Natural killer cell treated with Interleukin-12 subunit alpha and Interleukin-12 subunit beta and Interleukin-15 and Interleukin-18, amount 100 ng/mL, for 72 hours (primary cell): ENCODE measurements at regions not wholly inside any gene's neighbourhood (a gene's known extent, or its start where the extent isn't known, plus 50 kb on each side); places are given as distances from the start of the nearest gene placed in this dataset.
"Not testable (repeated sequence)": the region's sequence is repeated elsewhere in the genome, so short reads cannot be mapped to it uniquely, and the experiment has no call there.

Source experiments
- ATAC-seq, 2 donors: fragments of 150-1000 bp; cut with Tn5 transposase in 1 of 2; sonication (Bioruptor Pico), chemical (Tn5 transposase) in 1 of 2; 2 replicates each; pipeline ENCODE4 v1.10.0; 2021
- DNase-seq: peaks from one replicate; pipeline ENCODE4 v3.0.0; 2022; ENCODE audit warnings: low spot score
- H3K27ac Mint-ChIP-seq, 2 donors: 1 replicate in 1 of 2; 2 replicates in 1 of 2; pipeline ENCODE4 v1.8.0; 2022; ENCODE audit warnings: mixed read lengths in 2 of 2, mild to moderate bottlenecking in 1 of 2, moderate library complexity in 1 of 2
- H3K27me3 Mint-ChIP-seq, 2 donors: 1 replicate in 1 of 2; 2 replicates in 1 of 2; pipeline ENCODE4 v1.8.0; 2022; ENCODE audit warnings: mixed read lengths in 2 of 2
- H3K36me3 Mint-ChIP-seq: one replicate; pipeline ENCODE4 v1.8.0; 2022; ENCODE audit warnings: mixed read lengths
- H3K4me1 Mint-ChIP-seq, 2 donors: 1 replicate in 1 of 2; 2 replicates in 1 of 2; pipeline ENCODE4 v1.8.0; 2022; ENCODE audit warnings: low read depth in 2 of 2, mixed read lengths in 2 of 2, mild to moderate bottlenecking in 1 of 2
- H3K4me3 Mint-ChIP-seq: one replicate; pipeline ENCODE4 v1.8.0; 2022; ENCODE audit warnings: mixed read lengths
- H3K9me3 Mint-ChIP-seq: 2 replicates; pipeline ENCODE4 v1.8.0; 2022; ENCODE audit warnings: mixed read lengths

DNA sequence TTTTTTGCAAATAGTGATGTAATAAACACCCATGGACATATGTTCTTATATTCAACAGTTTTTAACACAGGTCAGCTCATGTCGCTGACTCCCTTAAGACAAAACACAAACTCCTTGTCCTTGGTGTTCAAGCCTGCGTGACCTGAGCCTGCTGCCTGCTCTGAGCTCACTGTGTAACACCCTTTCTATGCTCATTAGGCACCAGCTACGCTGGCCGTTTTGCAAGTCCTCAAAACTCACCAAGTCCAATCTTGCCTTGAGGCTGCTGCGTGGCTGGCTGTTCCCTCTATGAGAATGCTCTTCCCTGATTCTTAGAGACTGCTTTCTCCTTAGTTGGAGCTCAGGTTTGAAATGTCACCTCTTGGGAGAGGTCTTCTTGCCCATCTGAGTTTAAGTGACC is 100.5 kb upstream of the GLI2 start:
- Mint-ChIP-seq H3K27ac (no peak overlapping the region), H3K9me3 (no peaks in the 10 kb centered on the region), H3K4me3 (no peak overlapping the region), H3K4me1 (no peaks in the 10 kb centered on the region), H3K36me3 (no peaks in the 10 kb centered on the region), H3K27me3 (peaks cover 4 to 12% of the 10 kb centered on the region in 2 donors)
- DNase-seq (no peak), ATAC-seq (no peak)

DNA sequence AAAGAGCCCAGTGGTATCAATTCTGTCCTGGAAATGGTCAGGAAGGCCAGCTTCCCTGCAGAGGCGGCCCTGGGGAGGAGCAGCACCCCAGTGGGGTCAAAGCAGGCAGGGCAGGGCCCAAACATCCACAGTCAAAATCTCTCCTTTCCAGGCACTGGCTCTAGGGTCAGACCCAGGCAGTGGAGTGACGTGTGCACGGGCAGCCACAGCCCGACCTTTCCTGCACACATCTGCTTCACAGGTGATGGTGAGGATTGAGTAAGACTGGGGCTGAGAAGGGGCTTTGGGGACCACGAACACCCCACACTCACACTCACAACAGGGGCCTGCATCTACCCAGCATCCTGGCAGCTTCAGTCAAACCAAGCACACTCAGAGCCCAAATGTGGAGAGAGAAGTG is 97.8 kb upstream of the GLI2 start:
- H3K9me3 Mint-ChIP-seq, result no peaks in the 10 kb centered on the region

DNA sequence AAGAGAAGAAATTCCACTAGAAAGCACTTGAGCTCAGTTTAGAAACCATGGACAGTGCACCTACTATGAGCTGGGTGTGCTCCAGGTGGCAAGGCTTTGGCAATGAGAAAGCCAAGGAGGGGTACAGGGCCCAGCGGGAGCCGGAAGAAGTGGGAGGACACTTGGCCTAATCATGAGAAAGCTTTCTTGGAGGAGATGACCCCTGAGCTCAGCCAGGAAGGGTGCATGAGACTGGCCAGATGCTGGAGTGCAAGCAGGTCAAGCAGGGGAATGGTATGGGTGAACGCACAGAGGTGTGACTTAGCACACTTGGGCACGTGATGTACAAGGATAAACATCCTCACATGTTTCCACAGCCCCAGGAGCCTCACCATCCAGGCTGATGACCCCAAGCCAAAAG is 97.2 kb upstream of the GLI2 start:
- Mint-ChIP-seq H3K27ac (no peak overlapping the region), H3K4me1 (no peaks in the 10 kb centered on the region), H3K36me3 (no peaks in the 10 kb centered on the region), H3K27me3 (peaks cover 19 to 20% of the 10 kb centered on the region in 2 donors), H3K4me3 (no peak overlapping the region), H3K9me3 (no peaks in the 10 kb centered on the region)
- DNase-seq (no peak), ATAC-seq (no peak)

More for the DNA sequence above, 97.8 kb upstream of the GLI2 start:
- H3K36me3 Mint-ChIP-seq, result no peaks in the 10 kb centered on the region
- H3K27me3 Mint-ChIP-seq, result peaks cover 19 to 20% of the 10 kb centered on the region in 2 donors
- H3K27ac Mint-ChIP-seq, result no peak overlapping the region
- no peak overlapping the region for H3K4me3 Mint-ChIP-seq
- ATAC-seq, result no peak
- H3K4me1 Mint-ChIP-seq, result no peaks in the 10 kb centered on the region
- no peak for DNase-seq

DNA sequence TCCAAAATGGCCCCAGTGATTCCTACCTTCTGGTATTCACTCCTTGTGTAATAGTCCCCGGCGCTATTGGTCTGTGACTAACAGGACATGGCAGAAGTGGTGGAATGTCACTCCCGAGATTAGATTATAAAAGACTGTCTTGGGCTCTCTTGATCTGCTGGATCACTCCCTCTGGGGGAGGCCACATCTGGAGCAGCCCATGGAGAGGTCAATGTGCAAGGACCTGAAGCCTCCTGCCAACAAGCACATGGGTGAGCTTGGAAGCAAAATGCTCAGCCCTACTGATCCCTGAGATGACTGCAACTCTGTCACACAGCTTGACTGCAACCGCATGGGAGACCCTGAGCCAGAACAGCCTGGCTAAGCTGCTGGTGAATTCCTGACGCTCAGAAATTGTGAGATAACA is 94.3 kb upstream of the GLI2 start:
- Mint-ChIP-seq H3K27me3 (peaks cover 20 to 22% of the 10 kb centered on the region in 2 donors), H3K27ac (no peak overlapping the region), H3K9me3 (no peaks in the 10 kb centered on the region), H3K36me3 (no peaks in the 10 kb centered on the region), H3K4me3 (no peak overlapping the region), H3K4me1 (no peaks in the 10 kb centered on the region)
- no peak for DNase-seq
- no peak for ATAC-seq

DNA sequence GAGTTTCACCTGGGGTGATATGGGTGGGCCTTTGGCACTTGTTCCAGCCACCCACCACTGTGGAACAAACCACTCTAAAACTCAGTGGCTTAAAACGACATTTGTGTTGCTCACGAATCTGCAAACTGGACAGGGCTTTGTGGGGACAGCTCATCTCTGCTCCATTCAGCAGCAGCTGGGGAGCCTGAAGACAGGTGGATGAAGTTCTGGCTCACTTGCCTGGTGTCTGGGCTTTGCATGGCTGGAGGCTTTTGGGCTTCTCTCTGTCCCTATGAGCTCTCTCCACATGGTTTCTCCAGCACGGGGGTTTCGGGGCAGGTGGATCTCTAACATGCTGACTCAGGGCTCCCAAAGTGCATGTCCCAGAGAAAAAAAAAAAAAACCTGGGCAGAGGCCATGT is 93.0 kb upstream of the GLI2 start:
- ATAC-seq (no peak), DNase-seq (no peak)
- Mint-ChIP-seq H3K9me3 (no peaks in the 10 kb centered on the region), H3K4me3 (no peak overlapping the region), H3K27ac (no peak overlapping the region), H3K36me3 (no peaks in the 10 kb centered on the region), H3K27me3 (peaks cover 19 to 20% of the 10 kb centered on the region in 2 donors), H3K4me1 (no peaks in the 10 kb centered on the region)

DNA sequence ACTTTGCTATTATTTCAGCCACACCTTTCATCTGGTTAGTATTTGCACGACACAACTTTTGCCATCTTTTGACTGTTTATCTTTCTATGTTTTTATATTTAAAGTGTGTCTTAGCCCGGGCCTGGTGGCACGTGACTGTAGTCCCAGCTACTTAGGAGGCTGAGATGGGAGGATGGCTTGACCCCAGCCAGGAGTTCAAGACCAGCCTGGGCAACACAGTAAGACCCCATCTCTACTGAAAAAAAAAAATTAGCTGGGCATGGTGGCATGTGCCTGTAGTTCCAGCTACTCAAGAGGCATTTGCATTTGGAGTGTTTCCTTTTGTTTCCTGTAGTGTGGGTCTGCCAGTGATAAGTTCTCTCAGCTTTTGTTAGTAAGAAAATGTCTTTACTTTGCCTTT is 88.7 kb upstream of the GLI2 start:
- H3K36me3 Mint-ChIP-seq, result peaks cover 10% of the 10 kb centered on the region
- H3K27me3 Mint-ChIP-seq, result peaks cover 7 to 18% of the 10 kb centered on the region in 2 donors
- H3K9me3 Mint-ChIP-seq, result peaks cover 12% of the 10 kb centered on the region
- DNase-seq, result no peak
- no peaks in the 10 kb centered on the region for H3K4me1 Mint-ChIP-seq
- no peak overlapping the region for H3K27ac Mint-ChIP-seq
- H3K4me3 Mint-ChIP-seq, result no peak overlapping the region
- no peak for ATAC-seq

DNA sequence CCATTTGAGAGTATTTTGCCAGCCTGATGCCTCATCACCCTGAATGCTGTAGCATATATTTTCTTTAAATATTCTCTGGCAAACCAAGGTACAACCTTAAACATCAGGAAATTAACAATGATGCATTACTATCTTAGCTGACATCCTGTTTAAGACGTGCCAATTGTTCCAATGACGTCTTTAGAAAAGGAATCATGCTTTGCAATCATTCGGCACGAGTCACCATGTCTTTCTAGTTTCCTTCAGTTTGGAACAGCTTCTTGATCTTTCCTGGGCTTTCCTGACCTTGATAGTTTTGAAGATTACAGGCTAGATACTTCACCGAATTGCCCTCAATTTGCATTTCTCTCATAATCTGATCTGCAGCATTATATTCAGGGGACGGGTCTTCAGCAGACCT is 88.2 kb upstream of the GLI2 start:
- Mint-ChIP-seq H3K4me1 (no peaks in the 10 kb centered on the region), H3K9me3 (peaks cover 12% of the 10 kb centered on the region), H3K27ac (no peak overlapping the region), H3K4me3 (no peak overlapping the region), H3K36me3 (peaks cover 10% of the 10 kb centered on the region), H3K27me3 (peaks cover 3 to 13% of the 10 kb centered on the region in 2 donors)
- DNase-seq, result no peak
- ATAC-seq, result no peak

DNA sequence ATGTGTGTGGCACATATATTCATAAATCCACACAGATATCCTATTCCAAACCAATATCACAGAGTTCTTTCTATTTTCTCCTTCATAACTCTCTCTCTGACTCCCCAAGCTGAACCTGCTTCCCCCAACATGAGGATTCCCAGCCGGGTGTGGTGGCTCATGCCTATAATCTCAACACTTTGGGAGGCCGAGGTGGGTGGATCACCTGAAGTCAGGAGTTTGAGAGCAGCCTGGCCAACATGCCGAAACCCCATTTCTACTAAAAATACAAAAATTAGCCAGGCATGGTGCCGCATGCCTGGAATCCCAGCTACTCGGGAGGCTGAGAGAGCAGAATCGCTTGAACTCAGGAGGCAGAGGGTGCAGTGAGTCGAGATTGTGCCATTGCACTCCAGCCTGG is 86.3 kb upstream of the GLI2 start:
- H3K4me3 Mint-ChIP-seq, H3K27ac Mint-ChIP-seq, DNase-seq, H3K4me1 Mint-ChIP-seq, ATAC-seq, H3K36me3 Mint-ChIP-seq: not testable (repeated sequence)
- Mint-ChIP-seq H3K9me3 (peaks cover 12% of the 10 kb centered on the region), H3K27me3 (peaks cover 8 to 20% of the 10 kb centered on the region in 2 donors)

DNA sequence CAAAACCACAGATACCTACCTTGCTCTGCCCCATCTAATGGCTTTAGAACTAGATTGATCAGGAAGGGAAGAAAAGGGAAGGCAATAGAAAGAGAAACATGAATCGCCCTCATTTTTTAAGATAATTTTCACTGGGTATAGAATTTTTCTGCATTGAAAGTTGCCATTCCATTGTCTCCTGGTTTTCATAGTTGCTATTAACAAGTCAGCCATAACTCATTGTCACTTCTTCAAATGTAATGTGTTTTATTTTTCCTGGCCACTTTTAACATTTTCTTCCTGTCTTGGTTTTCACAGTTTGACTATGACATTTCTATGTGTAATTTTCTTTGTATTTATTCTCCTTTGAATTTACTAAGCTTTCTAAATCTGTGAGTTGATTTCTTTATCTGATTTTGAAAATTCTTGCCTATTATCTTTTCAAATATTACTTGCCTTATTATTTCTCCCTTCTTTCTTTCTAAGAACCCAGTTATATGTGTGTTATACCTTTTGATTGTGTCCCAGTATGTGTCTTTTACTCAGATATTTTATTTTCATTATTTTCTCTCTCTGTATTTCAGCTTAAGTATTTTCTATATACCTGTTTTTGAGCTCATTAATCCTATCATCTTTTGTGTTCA is 85.5 kb upstream of the GLI2 start:
- Mint-ChIP-seq H3K27ac (no peak overlapping the region), H3K36me3 (peaks cover 10% of the 10 kb centered on the region), H3K4me3 (no peak overlapping the region), H3K27me3 (peaks cover 8 to 23% of the 10 kb centered on the region in 2 donors), H3K9me3 (peaks cover 12% of the 10 kb centered on the region), H3K4me1 (no peaks in the 10 kb centered on the region)
- DNase-seq (no peak), ATAC-seq (no peak)

DNA sequence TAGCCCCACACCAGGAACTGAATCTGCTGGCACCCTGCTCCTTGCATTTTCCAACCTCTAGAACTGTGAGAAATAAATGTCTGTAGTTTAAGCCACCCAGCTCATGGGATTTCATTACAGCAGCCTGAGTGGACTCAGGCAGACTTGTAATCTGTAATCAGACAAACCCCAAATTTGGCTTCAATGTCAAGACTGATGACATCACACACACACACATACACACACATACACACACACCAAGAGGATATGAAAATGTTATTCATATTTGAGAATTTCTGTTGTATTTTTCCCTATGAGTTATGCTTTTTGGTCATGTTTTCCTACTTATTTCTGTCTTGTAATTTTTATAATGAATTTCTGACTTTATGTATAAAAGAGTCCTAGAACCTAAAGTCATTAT is 83.8 kb upstream of the GLI2 start:
- Mint-ChIP-seq H3K4me3 (no peak overlapping the region), H3K27me3 (peaks cover 15 to 28% of the 10 kb centered on the region in 2 donors), H3K9me3 (peaks cover 12% of the 10 kb centered on the region), H3K36me3 (peaks cover 10% of the 10 kb centered on the region), H3K27ac (no peak overlapping the region), H3K4me1 (no peaks in the 10 kb centered on the region)
- no peak for ATAC-seq
- DNase-seq, result no peak

DNA sequence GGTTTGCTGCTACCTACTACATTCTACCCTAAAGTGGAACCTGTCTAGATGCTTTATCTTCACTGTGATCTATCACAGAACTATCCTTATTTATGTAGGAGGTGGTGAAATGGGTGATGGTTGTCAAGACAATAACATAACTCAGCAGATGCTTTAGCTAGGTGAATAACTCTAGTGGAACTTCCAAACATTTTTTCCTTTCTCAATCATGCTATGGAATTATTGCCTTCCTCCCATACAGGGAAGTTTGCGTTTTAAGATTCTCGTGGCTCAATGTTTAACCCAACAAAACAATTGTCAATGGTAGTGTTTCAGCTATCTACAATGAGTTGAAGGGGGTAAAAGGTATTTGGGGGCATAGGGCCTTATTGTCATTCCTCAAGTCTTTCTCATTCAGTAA is 82.6 kb upstream of the GLI2 start:
- H3K27ac Mint-ChIP-seq, result no peak overlapping the region
- ATAC-seq (no peak), DNase-seq (no peak)
- peaks cover 15 to 30% of the 10 kb centered on the region in 2 donors for H3K27me3 Mint-ChIP-seq
- H3K9me3 Mint-ChIP-seq, result peaks cover 12% of the 10 kb centered on the region
- H3K4me3 Mint-ChIP-seq, result no peak overlapping the region
- H3K36me3 Mint-ChIP-seq, result peaks cover 10% of the 10 kb centered on the region
- no peaks in the 10 kb centered on the region for H3K4me1 Mint-ChIP-seq

DNA sequence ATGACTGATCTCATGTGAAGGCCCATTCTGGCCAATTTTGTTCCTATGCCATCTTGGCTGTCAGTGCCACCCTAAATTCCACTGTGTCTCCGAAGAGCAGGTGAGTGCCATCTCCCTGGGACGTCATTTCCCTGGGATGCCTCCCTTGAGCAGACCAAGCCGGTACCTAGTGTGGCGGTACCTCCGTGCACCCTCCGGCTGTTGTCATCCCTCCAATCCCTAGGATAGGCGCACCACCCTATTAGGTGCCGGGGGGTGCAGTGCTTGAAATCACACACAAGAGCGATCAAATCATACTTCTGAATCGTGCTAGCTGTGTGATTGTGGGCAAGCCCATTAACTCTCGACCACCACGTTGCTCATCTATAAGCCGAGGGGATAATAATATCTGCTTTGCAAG is 81.8 kb upstream of the GLI2 start:
- H3K27me3 Mint-ChIP-seq, result peaks cover 15 to 32% of the 10 kb centered on the region in 2 donors
- no peak overlapping the region for H3K27ac Mint-ChIP-seq
- no peaks in the 10 kb centered on the region for H3K4me1 Mint-ChIP-seq
- peaks cover 12% of the 10 kb centered on the region for H3K9me3 Mint-ChIP-seq
- DNase-seq (no peak), ATAC-seq (no peak)
- peaks cover 10% of the 10 kb centered on the region for H3K36me3 Mint-ChIP-seq
- no peak overlapping the region for H3K4me3 Mint-ChIP-seq

DNA sequence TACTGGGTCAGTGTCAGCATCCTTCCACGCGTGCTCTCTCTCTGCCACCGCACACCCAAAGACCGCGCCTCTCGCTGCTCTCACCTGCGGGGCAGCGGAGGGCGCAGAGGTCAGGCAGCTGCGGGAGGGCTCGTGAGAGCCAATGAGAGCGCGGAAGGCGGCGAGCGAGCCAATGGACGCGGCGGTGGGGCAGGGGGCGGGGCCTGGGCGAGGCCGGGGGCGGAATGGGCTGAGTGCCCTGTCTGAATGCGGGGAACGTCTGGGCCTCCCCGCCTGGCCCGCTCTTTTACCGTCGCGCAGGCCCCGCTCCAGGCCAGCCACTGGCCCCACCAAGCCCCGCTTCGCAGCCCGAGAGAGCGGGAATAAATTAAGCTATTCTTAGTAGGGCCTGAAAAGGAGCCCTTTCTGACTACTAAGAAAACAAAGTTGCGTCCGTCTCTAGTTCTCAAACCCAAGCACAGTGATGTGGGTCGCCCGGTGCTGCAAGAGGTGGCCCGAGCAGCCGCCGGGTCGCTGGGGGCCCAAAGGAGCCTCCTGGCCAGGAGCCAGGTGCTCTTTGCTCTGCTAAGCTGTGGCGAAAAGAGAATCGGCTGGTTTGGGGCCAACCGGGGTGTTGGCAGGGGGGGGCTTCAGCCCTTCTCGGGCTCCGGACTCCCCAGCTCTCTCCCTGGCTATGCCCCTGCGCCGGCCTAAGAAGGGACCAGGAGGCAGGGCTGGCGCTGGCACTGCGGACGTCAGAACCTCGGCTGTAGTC is 81.1 kb upstream of the GLI2 start:
- Mint-ChIP-seq H3K27me3 (peaks cover 15 to 36% of the 10 kb centered on the region in 2 donors), H3K36me3 (peaks cover 10% of the 10 kb centered on the region), H3K27ac (no peak overlapping the region), H3K4me3 (no peak overlapping the region), H3K9me3 (peaks cover 12% of the 10 kb centered on the region), H3K4me1 (no peaks in the 10 kb centered on the region)
- no peak for ATAC-seq
- DNase-seq, result no peak

DNA sequence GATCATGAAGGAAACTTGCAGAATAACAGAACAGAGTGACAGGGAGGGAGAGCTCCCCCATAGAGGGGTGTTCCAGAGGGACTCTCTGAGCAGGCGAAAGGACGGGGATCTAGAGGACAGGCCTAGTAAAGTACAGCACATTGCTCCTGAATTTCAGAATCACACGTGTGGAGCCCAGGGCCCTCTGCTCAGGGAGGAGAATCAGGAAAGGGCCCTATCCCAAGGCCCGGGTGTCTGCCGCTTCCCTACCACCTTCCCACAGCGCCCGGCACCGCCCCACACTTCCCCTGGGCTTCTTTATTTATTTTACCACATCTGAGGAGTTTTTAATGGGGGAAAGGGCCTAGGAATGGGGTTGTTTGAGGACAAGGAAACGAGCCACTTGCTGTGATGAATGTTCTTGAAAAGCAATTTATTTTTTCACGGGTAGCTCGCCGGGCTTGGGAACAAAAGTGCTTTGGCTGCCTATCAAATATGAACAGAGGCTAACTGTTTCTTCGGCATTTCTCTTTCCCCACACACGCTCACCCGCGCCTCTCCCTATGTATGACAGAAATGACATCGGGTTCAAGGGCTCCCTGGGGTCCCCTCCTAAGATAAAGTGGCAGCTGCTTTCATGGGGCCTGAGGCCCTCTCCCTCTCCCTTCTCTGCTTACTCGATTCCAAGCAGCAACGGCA is 79.3 kb upstream of the GLI2 start:
- Mint-ChIP-seq H3K9me3 (no peaks in the 10 kb centered on the region), H3K4me1 (no peaks in the 10 kb centered on the region), H3K27ac (no peak overlapping the region), H3K4me3 (no peak overlapping the region), H3K27me3 (peaks cover 15 to 29% of the 10 kb centered on the region in 2 donors), H3K36me3 (no peaks in the 10 kb centered on the region)
- DNase-seq (no peak), ATAC-seq (no peak)
